GM18517 (cell line): ENCODE measurements at regions not wholly inside any gene's neighbourhood (a gene's known extent, or its start where the extent isn't known, plus 50 kb on each side); places are given as distances from the start of the nearest gene placed in this dataset.
A peak's percentile ranks its signal among the peaks of the same experiment; 100 is the strongest.
"Not testable (repeated sequence)": the region's sequence is repeated elsewhere in the genome, so short reads cannot be mapped to it uniquely, and the experiment has no call there.

ENCODE experiments used
- ATAC-seq: cut with Tn5 transposase; IDR thresholded peaks from one replicate; pipeline ENCODE4 v1.9.1; 2021; ENCODE audit warnings: mild to moderate bottlenecking, moderate library complexity; ENCODE audit not compliant: unreplicated experiment

- ATAC-seq: peak; percentile 99
Measured at GRCh38 chr9:66764799-66765493, 135.6 kb upstream of the ZNF658 start.

GRCh38 chr9:66765531-66765930, 135.0 kb upstream of the ZNF658 start:
- not testable (repeated sequence) for ATAC-seq

- not testable (repeated sequence) for ATAC-seq
Measured at GRCh38 chr9:66771504-66771903, 129.0 kb upstream of the ZNF658 start.

- not testable (repeated sequence) for ATAC-seq
Measured at GRCh38 chr9:66774618-66775017, 125.9 kb upstream of the ZNF658 start.

- not testable (repeated sequence) for ATAC-seq
Measured at GRCh38 chr9:66779944-66780661, 120.4 kb upstream of the ZNF658 start.

GRCh38 chr9:66781240-66781639, 119.3 kb upstream of the ZNF658 start:
- ATAC-seq: not testable (repeated sequence)

- ATAC-seq: not testable (repeated sequence)
Measured at GRCh38 chr9:66782010-66782409, 118.5 kb upstream of the ZNF658 start.

- ATAC-seq: not testable (repeated sequence)
Measured at GRCh38 chr9:66785603-66786002, 114.9 kb upstream of the ZNF658 start.

- ATAC-seq: not testable (repeated sequence)
Measured at GRCh38 chr9:66791092-66791750, 109.3 kb upstream of the ZNF658 start.

GRCh38 chr9:66794769-66795168, 105.8 kb upstream of the ZNF658 start:
- not testable (repeated sequence) for ATAC-seq

- ATAC-seq: not testable (repeated sequence)
Measured at GRCh38 chr9:66795723-66796503, 104.6 kb upstream of the ZNF658 start.

- ATAC-seq: not testable (repeated sequence)
Measured at GRCh38 chr9:66797905-66798616, 102.5 kb upstream of the ZNF658 start.

GRCh38 chr9:66803619-66804018, 96.9 kb upstream of the ZNF658 start:
- not testable (repeated sequence) for ATAC-seq

GRCh38 chr9:66810247-66810646, 90.3 kb upstream of the ZNF658 start:
- not testable (repeated sequence) for ATAC-seq

GRCh38 chr9:66812367-66812766, 88.2 kb upstream of the ZNF658 start:
- not testable (repeated sequence) for ATAC-seq

GRCh38 chr9:66812967-66813366, 87.6 kb upstream of the ZNF658 start:
- ATAC-seq: not testable (repeated sequence)

- not testable (repeated sequence) for ATAC-seq
Measured at GRCh38 chr9:66814038-66814437, 86.5 kb upstream of the ZNF658 start.

- ATAC-seq: not testable (repeated sequence)
Measured at GRCh38 chr9:66819510-66819909, 81.0 kb upstream of the ZNF658 start.

- ATAC-seq: not testable (repeated sequence)
Measured at GRCh38 chr9:66820014-66820660, 80.4 kb upstream of the ZNF658 start.

- ATAC-seq: not testable (repeated sequence)
Measured at GRCh38 chr9:66824169-66824568, 76.4 kb upstream of the ZNF658 start.
